Uterus (tissue), 2 donors: ENCODE measurements at regions not wholly inside any gene's neighbourhood (a gene's known extent, or its start where the extent isn't known, plus 50 kb on each side); places are given as distances from the start of the nearest gene placed in this dataset.

Experiments used
- POLR2A ChIP-seq, 2 donors: fragments of 450-650 bp; IDR thresholded peaks; one replicate each; pipeline ENCODE4 v1.6.1; 2016; ENCODE audit warnings: antibody characterized with exemption in 2 of 2, mild to moderate bottlenecking in 1 of 2, moderate library complexity in 1 of 2
- TF ChIP-seq, protein P1 (sequence below), 4 experiments: fragments of 200-600 bp in 2 of 4; fragments of 450-650 bp in 2 of 4; sonication (generic) in 2 of 4; IDR thresholded peaks; one replicate each; pipeline ENCODE4 v1.5.1; 2016 to 2019; ENCODE audit warnings: antibody characterized with exemption in 4 of 4, mild to moderate bottlenecking in 2 of 4, moderate library complexity in 1 of 4

DNA sequence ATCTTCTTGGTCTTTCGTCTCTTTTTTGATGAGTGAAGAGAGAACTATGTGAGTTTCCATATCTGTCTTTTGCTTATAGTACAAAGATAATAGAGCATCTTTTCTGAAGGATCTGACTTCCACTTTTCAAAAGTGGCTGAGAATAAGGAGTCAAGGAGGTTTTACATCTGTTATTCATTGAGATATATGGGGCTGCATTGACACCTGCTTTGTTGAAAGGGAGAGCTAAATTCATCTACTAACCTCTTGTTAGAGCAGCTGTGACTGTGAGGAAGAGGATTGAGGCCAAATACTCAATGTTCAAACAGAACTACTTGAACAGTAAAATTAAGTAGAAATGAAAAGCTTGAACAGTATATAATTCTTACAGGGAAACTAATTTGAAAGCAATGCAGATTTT, 130.2 kb upstream of the ATP2B1 start:
- TF ChIP-seq, protein P1, sequence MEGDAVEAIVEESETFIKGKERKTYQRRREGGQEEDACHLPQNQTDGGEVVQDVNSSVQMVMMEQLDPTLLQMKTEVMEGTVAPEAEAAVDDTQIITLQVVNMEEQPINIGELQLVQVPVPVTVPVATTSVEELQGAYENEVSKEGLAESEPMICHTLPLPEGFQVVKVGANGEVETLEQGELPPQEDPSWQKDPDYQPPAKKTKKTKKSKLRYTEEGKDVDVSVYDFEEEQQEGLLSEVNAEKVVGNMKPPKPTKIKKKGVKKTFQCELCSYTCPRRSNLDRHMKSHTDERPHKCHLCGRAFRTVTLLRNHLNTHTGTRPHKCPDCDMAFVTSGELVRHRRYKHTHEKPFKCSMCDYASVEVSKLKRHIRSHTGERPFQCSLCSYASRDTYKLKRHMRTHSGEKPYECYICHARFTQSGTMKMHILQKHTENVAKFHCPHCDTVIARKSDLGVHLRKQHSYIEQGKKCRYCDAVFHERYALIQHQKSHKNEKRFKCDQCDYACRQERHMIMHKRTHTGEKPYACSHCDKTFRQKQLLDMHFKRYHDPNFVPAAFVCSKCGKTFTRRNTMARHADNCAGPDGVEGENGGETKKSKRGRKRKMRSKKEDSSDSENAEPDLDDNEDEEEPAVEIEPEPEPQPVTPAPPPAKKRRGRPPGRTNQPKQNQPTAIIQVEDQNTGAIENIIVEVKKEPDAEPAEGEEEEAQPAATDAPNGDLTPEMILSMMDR (IDR thresholded peaks at IDR 0.05): no peak
- no peak for TF ChIP-seq POLR2A (IDR thresholded peaks at IDR 0.05)
